HEK293T (cell line): ENCODE measurements at regions not wholly inside any gene's neighbourhood (a gene's known extent, or its start where the extent isn't known, plus 50 kb on each side); places are given as distances from the start of the nearest gene placed in this dataset.

Experiments used
- CTCF ChIA-PET: fragments of 350-600 bp; formaldehyde crosslinking; extraction: SDS; loops from one replicate; lab custom pipeline; 2021; ENCODE audit warnings: antibody characterized with exemption, inconsistent platforms; lab: Yijun Ruan, JAX
- POLR2A ChIA-PET: fragments of 350-600 bp; formaldehyde crosslinking; extraction: SDS; loops from one replicate; lab custom pipeline; 2020; ENCODE audit warnings: antibody characterized with exemption, inconsistent platforms; lab: Yijun Ruan, JAX
- DNase-seq: peaks from one replicate; pipeline ENCODE4 v3.0.0; 2012; ENCODE audit warnings: mixed read lengths; ENCODE audit errors: extremely low spot score
- ARNT ChIP-seq: fragments of 450-650 bp; IDR thresholded peaks from 2 replicates; pipeline ENCODE4 v1.6.1; 2017; ENCODE audit warnings: mild to moderate bottlenecking
- BHLHE40 ChIP-seq: fragments of 450-650 bp; IDR thresholded peaks from 2 replicates; pipeline ENCODE4 v1.6.1; 2016; ENCODE audit warnings: mild to moderate bottlenecking, moderate library complexity, borderline replicate concordance
- CTBP1 ChIP-seq: fragments of 450-650 bp; IDR thresholded peaks from 2 replicates; pipeline ENCODE4 v1.6.1; 2016; ENCODE audit warnings: borderline replicate concordance
- ELF4 ChIP-seq: fragments of 450-650 bp; IDR thresholded peaks from 2 replicates; pipeline ENCODE4 v1.6.1; 2017; ENCODE audit warnings: antibody characterized with exemption
- FOXA1 ChIP-seq: fragments of 450-650 bp; IDR thresholded peaks from 2 replicates; pipeline ENCODE4 v1.6.1; 2016; ENCODE audit warnings: mild to moderate bottlenecking
- FOXK2 ChIP-seq: fragments of 450-650 bp; IDR thresholded peaks from 2 replicates; pipeline ENCODE4 v1.6.1; 2016; ENCODE audit warnings: mild to moderate bottlenecking
- FOXM1 ChIP-seq: fragments of 450-650 bp; IDR thresholded peaks from 2 replicates; pipeline ENCODE4 v1.6.1; 2017; ENCODE audit warnings: mild to moderate bottlenecking, borderline replicate concordance
- HDGF ChIP-seq: fragments of 450-650 bp; IDR thresholded peaks from 2 replicates; pipeline ENCODE4 v1.6.1; 2017; ENCODE audit warnings: antibody characterized with exemption, borderline replicate concordance
- L3MBTL2 ChIP-seq: fragments of 450-650 bp; conservative IDR thresholded peaks from 2 replicates; pipeline ENCODE4 v1.6.1; 2016; ENCODE audit warnings: mild to moderate bottlenecking
- LEF1 ChIP-seq: fragments of 450-650 bp; IDR thresholded peaks from 2 replicates; pipeline ENCODE4 v1.6.1; 2017; ENCODE audit warnings: mild to moderate bottlenecking, borderline replicate concordance
- NFRKB ChIP-seq: fragments of 450-650 bp; IDR thresholded peaks from 2 replicates; pipeline ENCODE4 v1.6.1; 2016; ENCODE audit warnings: mild to moderate bottlenecking, moderate library complexity
- PKNOX1 ChIP-seq: fragments of 450-650 bp; IDR thresholded peaks from 2 replicates; pipeline ENCODE4 v1.6.1; 2016
- SP1 ChIP-seq: fragments of 450-650 bp; IDR thresholded peaks from 2 replicates; pipeline ENCODE4 v1.6.1; 2017
- SUZ12 ChIP-seq: fragments of 450-650 bp; IDR thresholded peaks from 2 replicates; pipeline ENCODE4 v1.6.1; 2016; ENCODE audit warnings: mild to moderate bottlenecking
- TARDBP ChIP-seq: fragments of 450-650 bp; IDR thresholded peaks from 2 replicates; pipeline ENCODE4 v1.6.1; 2016
- ZNF384 ChIP-seq: fragments of 450-650 bp; IDR thresholded peaks from 2 replicates; pipeline ENCODE4 v1.6.1; 2016

GRCh38 chrX:3451571-3451970 is 105.1 kb upstream of the MXRA5 start:
- CTCF ChIA-PET, result no interaction called here
- POLR2A ChIA-PET, result no interaction called here
- no peak for DNase-seq
- no peak for TF ChIP-seq L3MBTL2
- no peak for TF ChIP-seq CTBP1
- no peak for TF ChIP-seq TARDBP
- TF ChIP-seq ARNT, result no peak
- TF ChIP-seq FOXM1, result no peak
- TF ChIP-seq SUZ12, result no peak
- no peak for TF ChIP-seq FOXA1
- no peak for TF ChIP-seq BHLHE40
- TF ChIP-seq ELF4, result no peak
- TF ChIP-seq LEF1, result no peak
- TF ChIP-seq FOXK2, result no peak
- TF ChIP-seq ZNF384, result no peak
- no peak for TF ChIP-seq SP1
- no peak for TF ChIP-seq HDGF
- TF ChIP-seq PKNOX1, result no peak
- no peak for TF ChIP-seq NFRKB

- TF ChIP-seq BHLHE40 (no peak), FOXA1 (no peak), FOXK2 (no peak), LEF1 (no peak), ELF4 (no peak)
- CTCF ChIA-PET, result no interaction called here
- DNase-seq, result no peak
- POLR2A ChIA-PET, result no interaction called here
Measured at GRCh38 chrX:3450881-3451570, 104.6 kb upstream of the MXRA5 start.

- DNase-seq, result no peak
- CTCF ChIA-PET, result no interaction called here
- POLR2A ChIA-PET, result no interaction called here
- TF ChIP-seq ELF4, result no peak
- no peak for TF ChIP-seq FOXM1
- TF ChIP-seq FOXA1, result no peak
- TF ChIP-seq L3MBTL2, result no peak
- no peak for TF ChIP-seq FOXK2
Measured at GRCh38 chrX:3449287-3449686, 102.8 kb upstream of the MXRA5 start.

- CTCF ChIA-PET, result no interaction called here
- TF ChIP-seq CTBP1 (no peak), SP1 (no peak), PKNOX1 (no peak), ZNF384 (no peak), L3MBTL2 (no peak), ELF4 (no peak), SUZ12 (no peak), HDGF (no peak), LEF1 (no peak), FOXA1 (no peak), BHLHE40 (no peak), FOXM1 (no peak), TARDBP (no peak), NFRKB (no peak), FOXK2 (no peak), ARNT (no peak)
- DNase-seq, result no peak
- POLR2A ChIA-PET, result no interaction called here
Measured at GRCh38 chrX:3448563-3448962, 102.1 kb upstream of the MXRA5 start.

- ChIA-PET CTCF (no interaction called here), POLR2A (no interaction called here)
- no peak for DNase-seq
- TF ChIP-seq CTBP1, result no peak
- no peak for TF ChIP-seq FOXA1
- TF ChIP-seq HDGF, result no peak
- TF ChIP-seq LEF1, result no peak
- TF ChIP-seq L3MBTL2, result no peak
- TF ChIP-seq NFRKB, result no peak
- TF ChIP-seq FOXM1, result no peak
- no peak for TF ChIP-seq ZNF384
- TF ChIP-seq BHLHE40, result no peak
- no peak for TF ChIP-seq TARDBP
- TF ChIP-seq FOXK2, result no peak
- no peak for TF ChIP-seq SP1
- TF ChIP-seq SUZ12, result no peak
- no peak for TF ChIP-seq PKNOX1
- TF ChIP-seq ARNT, result no peak
- no peak for TF ChIP-seq ELF4
Measured at GRCh38 chrX:3445806-3446490, 99.5 kb upstream of the MXRA5 start.

GRCh38 chrX:3443184-3443583 is 96.7 kb upstream of the MXRA5 start:
- no peak for TF ChIP-seq ELF4
- no peak for TF ChIP-seq TARDBP
- no peak for TF ChIP-seq ZNF384
- no peak for TF ChIP-seq FOXK2
- TF ChIP-seq FOXM1, result no peak
- no peak for TF ChIP-seq ARNT
- no peak for TF ChIP-seq SP1
- TF ChIP-seq BHLHE40, result no peak
- no peak for TF ChIP-seq LEF1
- TF ChIP-seq NFRKB, result no peak
- no peak for TF ChIP-seq FOXA1
- no peak for TF ChIP-seq SUZ12
- TF ChIP-seq L3MBTL2, result no peak
- TF ChIP-seq PKNOX1, result no peak
- no peak for TF ChIP-seq HDGF
- TF ChIP-seq CTBP1, result no peak
- CTCF ChIA-PET, result no interaction called here
- no peak for DNase-seq

More at GRCh38 chrX:3443184-3443583, 96.7 kb upstream of the MXRA5 start:
- POLR2A ChIA-PET, result no interaction called here
